Epidermal melanocyte (primary cell): ENCODE measurements at regions not wholly inside any gene's neighbourhood (a gene's known extent, or its start where the extent isn't known, plus 50 kb on each side); places are given as distances from the start of the nearest gene placed in this dataset.

Source experiments
- DNase-seq: peaks from one replicate; pipeline ENCODE4 v3.0.0; 2011; ENCODE audit warnings: low spot score; ENCODE audit not compliant: insufficient read length

DNA sequence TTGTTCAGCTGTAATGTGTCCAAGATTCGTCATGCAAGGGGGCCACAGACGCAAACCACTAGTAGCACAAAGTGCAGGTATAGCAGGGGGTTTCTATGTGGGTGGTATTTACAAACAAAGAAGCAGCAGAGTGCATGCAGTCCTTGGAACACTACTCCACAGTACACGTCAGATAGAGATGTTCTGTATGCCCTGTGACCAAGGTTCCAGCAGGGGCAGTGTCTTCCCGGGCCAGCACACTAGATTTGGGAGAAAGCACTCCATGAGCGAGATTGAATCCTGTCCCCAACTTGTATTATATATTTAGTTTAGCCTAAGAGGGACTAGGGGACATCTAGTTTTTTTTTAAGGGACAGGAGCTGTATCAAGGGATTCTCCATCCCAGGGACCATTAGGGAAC is 54.4 kb upstream of the ESX1 start:
- DNase-seq = no peak

DNA sequence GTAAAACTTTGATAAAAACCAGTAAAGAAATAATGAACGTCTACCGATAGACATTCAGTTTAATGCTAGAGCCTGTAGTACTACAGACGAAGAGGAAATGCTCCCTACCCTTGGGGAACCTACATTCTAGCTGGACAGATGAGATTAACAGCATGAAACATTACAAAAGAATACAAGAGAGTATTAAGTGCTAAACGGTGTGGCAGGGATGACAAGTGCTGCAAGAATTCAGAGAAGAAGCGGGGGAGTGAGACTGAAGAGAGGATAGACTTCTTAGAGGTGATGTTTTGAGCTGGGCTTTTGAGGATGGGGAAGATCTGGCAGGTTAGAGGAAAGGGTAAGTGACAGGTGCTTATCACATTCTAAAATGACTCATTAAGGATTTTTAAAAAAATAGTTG is 52.6 kb upstream of the ESX1 start:
- no peak for DNase-seq

DNA sequence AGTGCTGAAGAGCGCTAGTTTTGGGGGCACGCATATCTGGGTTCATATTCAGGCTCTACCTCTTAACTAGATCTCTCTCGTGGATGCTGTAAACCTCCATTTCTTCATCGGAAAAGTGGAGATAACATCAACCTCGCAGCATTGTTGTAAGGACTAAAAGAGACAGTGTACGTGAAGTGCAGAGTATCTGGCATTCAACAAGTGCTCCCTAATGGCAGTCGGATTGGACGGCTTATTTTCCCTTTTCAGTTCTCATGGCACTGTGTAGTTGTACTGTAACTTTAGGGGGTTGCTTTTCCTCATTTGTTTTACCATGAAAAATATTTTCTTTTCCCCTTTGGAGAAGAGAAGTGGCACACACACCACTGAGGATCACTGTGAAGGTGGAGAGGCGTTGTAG is 51.4 kb upstream of the ESX1 start:
- DNase-seq = no peak
